ENCODE measurements at regions not wholly inside any gene's neighbourhood (a gene's known extent, or its start where the extent isn't known, plus 50 kb on each side); places are given as distances from the start of the nearest gene placed in this dataset.

- TF ChIP-seq CTCF (optimal IDR thresholded peaks at IDR 0.05 in 1 of 3, IDR thresholded peaks at IDR 0.05 in 1 of 3, conservative IDR thresholded peaks at IDR 0.05 in 1 of 3; ENCODE audit: extremely low read depth in 1 of 3, insufficient read depth in 2 of 3, low read length in 3 of 3) (no peak), EZH2 (IDR thresholded peaks at IDR 0.05; ENCODE audit: low read length) (no peak)
- Histone ChIP-seq H3K27me3 (ENCODE audit: control insufficient read depth, extremely low read depth, insufficient read depth, low read length) (no peaks in the 10 kb centered on the region), H2AFZ (ENCODE audit: control insufficient read depth, low read length) (no peak overlapping the region), H3K9me3 (ENCODE audit: control insufficient read depth, low read depth, low read length) (no peaks in the 10 kb centered on the region), H4K20me1 (ENCODE audit: control insufficient read depth, extremely low read depth, insufficient read depth, low read length) (no peaks in the 10 kb centered on the region), H3K36me3 (ENCODE audit: control insufficient read depth in 2 of 2, extremely low read depth in 1 of 2, insufficient read depth in 2 of 2, low read length in 2 of 2) (no peaks in the 10 kb centered on the region), H3K27ac (ENCODE audit: control insufficient read depth, insufficient read depth, low read length) (no peak overlapping the region), H3K79me2 (ENCODE audit: control insufficient read depth, insufficient read depth, low read length) (no peaks in the 10 kb centered on the region), H3K4me1 (ENCODE audit: control insufficient read depth, extremely low read depth, insufficient read depth, low read length) (no peaks in the 10 kb centered on the region), H3K9ac (ENCODE audit: control insufficient read depth, extremely low read depth, insufficient read depth, low read length) (no peak overlapping the region), H3K4me2 (ENCODE audit: control insufficient read depth, extremely low read depth, insufficient read depth, low read depth, low read length) (no peak overlapping the region), H3K4me3 (ENCODE audit: control insufficient read depth in 2 of 3, extremely low read depth in 1 of 3, insufficient read depth in 2 of 3, low read depth in 1 of 3, low read length in 3 of 3) (no peak overlapping the region), H3K9me1 (ENCODE audit: control insufficient read depth, extremely low read depth, insufficient read depth, low read length) (no peaks in the 10 kb centered on the region)
- dilution Hi-C loops (cut with MboI; ENCODE audit: extremely low pct_ligation_motif_present, low sequenced_read_pairs): no loop called here
- no peak for DNase-seq (ENCODE audit: low read depth, low spot score)
- no peak for FAIRE-seq
Measured at GRCh38 chr10:60626037-60626436, 152.2 kb upstream of the CDK1 start.

- H3K4me1 ChIP-seq (ENCODE audit: control insufficient read depth, extremely low read depth, insufficient read depth, low read length): no peaks in the 10 kb centered on the region
- H3K9me3 ChIP-seq (ENCODE audit: control insufficient read depth, low read depth, low read length): no peaks in the 10 kb centered on the region
- H3K9me1 ChIP-seq (ENCODE audit: control insufficient read depth, extremely low read depth, insufficient read depth, low read length): no peaks in the 10 kb centered on the region
- H2AFZ ChIP-seq (ENCODE audit: control insufficient read depth, low read length): no peak overlapping the region
- H3K36me3 ChIP-seq (ENCODE audit: control insufficient read depth in 2 of 2, extremely low read depth in 1 of 2, insufficient read depth in 2 of 2, low read length in 2 of 2): no peaks in the 10 kb centered on the region
- DNase-seq (ENCODE audit: low read depth, low spot score): no peak
- dilution Hi-C loops (cut with MboI; ENCODE audit: extremely low pct_ligation_motif_present, low sequenced_read_pairs): no loop called here
- no peaks in the 10 kb centered on the region for H3K27me3 ChIP-seq (ENCODE audit: control insufficient read depth, extremely low read depth, insufficient read depth, low read length)
- no peak overlapping the region for H3K4me3 ChIP-seq (ENCODE audit: control insufficient read depth in 2 of 3, extremely low read depth in 1 of 3, insufficient read depth in 2 of 3, low read depth in 1 of 3, low read length in 3 of 3)
- H3K79me2 ChIP-seq (ENCODE audit: control insufficient read depth, insufficient read depth, low read length): no peaks in the 10 kb centered on the region
- H3K4me2 ChIP-seq (ENCODE audit: control insufficient read depth, extremely low read depth, insufficient read depth, low read depth, low read length): no peak overlapping the region
- no peak overlapping the region for H3K9ac ChIP-seq (ENCODE audit: control insufficient read depth, extremely low read depth, insufficient read depth, low read length)
- FAIRE-seq: no peak
- no peaks in the 10 kb centered on the region for H4K20me1 ChIP-seq (ENCODE audit: control insufficient read depth, extremely low read depth, insufficient read depth, low read length)
- H3K27ac ChIP-seq (ENCODE audit: control insufficient read depth, insufficient read depth, low read length): no peak overlapping the region
- TF ChIP-seq CTCF (optimal IDR thresholded peaks at IDR 0.05 in 1 of 3, IDR thresholded peaks at IDR 0.05 in 1 of 3, conservative IDR thresholded peaks at IDR 0.05 in 1 of 3; ENCODE audit: extremely low read depth in 1 of 3, insufficient read depth in 2 of 3, low read length in 3 of 3) (no peak), EZH2 (IDR thresholded peaks at IDR 0.05; ENCODE audit: low read length) (no peak)
Measured at GRCh38 chr10:60623627-60624026, 154.7 kb upstream of the CDK1 start.
